A549 (cell line): ENCODE measurements at regions not wholly inside any gene's neighbourhood (a gene's known extent, or its start where the extent isn't known, plus 50 kb on each side); places are given as distances from the start of the nearest gene placed in this dataset.

Source experiments
- ATAC-seq, 2 experiments: fragments of 200-7000 bp in 1 of 2; fragments of >200 bp in 1 of 2; cut with Nextera tagmentation in 1 of 2; cut with Tn5 transposase in 1 of 2; 3 replicates each; pipeline versions ENCODE4 v1.8.0 to v1.9.1; 2018 to 2020; ENCODE audit warnings: mild to moderate bottlenecking in 1 of 2, moderate library complexity in 1 of 2
- CTCF ChIA-PET: fragments of 300-600 bp; sonication (Branson Sonifier 250); formaldehyde crosslinking; extraction: SDS; loops from one replicate; lab custom pipeline; 2021; ENCODE audit warnings: antibody characterized with exemption, inconsistent platforms; lab: Yijun Ruan, JAX
- POLR2A ChIA-PET: fragments of 350-600 bp; formaldehyde crosslinking; extraction: SDS; loops from one replicate; lab custom pipeline; 2021; ENCODE audit warnings: antibody characterized with exemption, inconsistent platforms; lab: Yijun Ruan, JAX
- DNase-seq, 2 experiments: peaks; one replicate each; pipeline versions ENCODE4 v3.0.0 to v3.0.0-alpha.2; 2011 to 2016; ENCODE audit warnings: low read depth in 1 of 2, low spot score in 1 of 2
- FAIRE-seq: peaks from 2 replicates; lab custom pipeline; 2011; peaks lifted over from hg19 to GRCh38; lab: Jason Lieb, UNC
- H3K27ac ChIP-seq, 2 experiments: fragments of >200 bp; sonication (Bioruptor Twin); formaldehyde crosslinking; 3 replicates each; pipeline ENCODE4 v1.5.1; 2016 to 2017
- H3K4me1 ChIP-seq: fragments of >200 bp; sonication (Bioruptor Twin); formaldehyde crosslinking; 3 replicates; pipeline ENCODE4 v1.6.1; 2016
- H3K4me2 ChIP-seq: fragments of >200 bp; sonication (Bioruptor Twin); formaldehyde crosslinking; 3 replicates; pipeline ENCODE4 v1.6.1; 2016
- H3K4me3 ChIP-seq: fragments of >200 bp; sonication (Bioruptor Twin); formaldehyde crosslinking; 3 replicates; pipeline ENCODE4 v1.5.1; 2016
- H3K9me3 ChIP-seq: fragments of >200 bp; sonication (Bioruptor Twin); formaldehyde crosslinking; 3 replicates; pipeline ENCODE4 v1.6.1; 2016
- CBX2 ChIP-seq: fragments of 200-600 bp; sonication (generic); IDR thresholded peaks from 2 replicates; pipeline ENCODE4 v1.6.1; 2016; ENCODE audit warnings: low read depth, mild to moderate bottlenecking, borderline replicate concordance
- EHMT2 ChIP-seq: fragments of 200-600 bp; sonication (generic); IDR thresholded peaks from 2 replicates; pipeline ENCODE4 v1.6.1; 2016; ENCODE audit warnings: antibody characterized with exemption, low read depth, mild to moderate bottlenecking, moderate library complexity
- FOSB ChIP-seq: fragments of 250-450 bp; sonication (Bioruptor Pico); IDR thresholded peaks from 2 replicates; pipeline ENCODE4 v1.5.0; 2020; ENCODE audit warnings: mild to moderate bottlenecking, moderate library complexity
- HDAC2 ChIP-seq: fragments of 200-600 bp; sonication (generic); IDR thresholded peaks from 2 replicates; pipeline ENCODE4 v1.6.1; 2016
- HOXB13 ChIP-seq: fragments of 250-450 bp; sonication (Bioruptor Pico); IDR thresholded peaks from 2 replicates; pipeline ENCODE4 v1.5.0; 2020; ENCODE audit warnings: low read depth, mild to moderate bottlenecking, moderate library complexity
- JUN ChIP-seq, 2 experiments: fragments of >200 bp; sonication (Bioruptor Twin); formaldehyde crosslinking; IDR thresholded peaks; 2 replicates in 1 of 2; 3 replicates in 1 of 2; pipeline ENCODE4 v1.6.1; 2016 to 2017
- NFE2L2 ChIP-seq: fragments of 150-350 bp; conservative IDR thresholded peaks from 2 replicates; pipeline ENCODE4 v1.6.1; 2014; ENCODE audit warnings: low read length
- PHF8 ChIP-seq: fragments of 200-600 bp; sonication (generic); IDR thresholded peaks from 2 replicates; pipeline ENCODE4 v1.6.1; 2016; ENCODE audit warnings: low read depth, mild to moderate bottlenecking, antibody characterized with exemption, moderate library complexity, borderline replicate concordance
- POLR2A ChIP-seq: IDR thresholded peaks from 2 replicates; pipeline ENCODE4 v1.6.1; 2012; ENCODE audit warnings: mild to moderate bottlenecking, low read length
- RAD21 ChIP-seq, 2 experiments: fragments of >200 bp in 1 of 2; sonication (Bioruptor Twin) in 1 of 2; formaldehyde crosslinking in 1 of 2; IDR thresholded peaks in 1 of 2; conservative IDR thresholded peaks in 1 of 2; 2 replicates in 1 of 2; 3 replicates in 1 of 2; pipeline ENCODE4 v1.6.1; 2012 to 2018; ENCODE audit warnings: inconsistent platforms in 1 of 2
- RARB ChIP-seq: fragments of 250-450 bp; sonication (Bioruptor Pico); IDR thresholded peaks from 2 replicates; pipeline ENCODE4 v1.8.0; 2021; ENCODE audit warnings: mild to moderate bottlenecking, moderate library complexity
- RFX5 ChIP-seq: fragments of 450-650 bp; IDR thresholded peaks from 2 replicates; pipeline ENCODE4 v1.7.1; 2014; ENCODE audit warnings: antibody characterized with exemption, mild to moderate bottlenecking, moderate library complexity
- TP53 ChIP-seq: fragments of 250-450 bp; sonication (Bioruptor Pico); IDR thresholded peaks from 2 replicates; pipeline ENCODE4 v1.5.0; 2021; ENCODE audit warnings: mild to moderate bottlenecking, moderate library complexity
- WGBS: methylation state at CpG from one replicate; pipeline ENCODE4 v1.1.6; 2017; ENCODE audit errors: missing lambda C conversion rate; 5-methylcytosine and 5-hydroxymethylcytosine counted together
- TF ChIP-seq, protein P1 (sequence below): fragments of >200 bp; sonication (Bioruptor Twin); formaldehyde crosslinking; IDR thresholded peaks from 3 replicates; pipeline ENCODE4 v1.5.1; 2016
- TF ChIP-seq, protein P2 (sequence below): fragments of >200 bp; sonication (Bioruptor Twin); formaldehyde crosslinking; IDR thresholded peaks from 3 replicates; pipeline ENCODE4 v1.6.1; 2016
- TF ChIP-seq, protein P3 (sequence below): IDR thresholded peaks from 2 replicates; pipeline ENCODE4 v1.6.1; 2012
- TF ChIP-seq, protein P4 (sequence below): fragments of 150-350 bp; IDR thresholded peaks from 2 replicates; pipeline ENCODE4 v1.6.1; 2014; ENCODE audit warnings: low read depth, mild to moderate bottlenecking, low read length
- TF ChIP-seq, protein P5 (sequence below): fragments of 450-650 bp; IDR thresholded peaks from 2 replicates; pipeline ENCODE4 v1.6.1; 2014; ENCODE audit warnings: antibody characterized with exemption
- TF ChIP-seq, protein P6 (sequence below): IDR thresholded peaks from 2 replicates; pipeline ENCODE4 v1.6.1; 2012

DNA sequence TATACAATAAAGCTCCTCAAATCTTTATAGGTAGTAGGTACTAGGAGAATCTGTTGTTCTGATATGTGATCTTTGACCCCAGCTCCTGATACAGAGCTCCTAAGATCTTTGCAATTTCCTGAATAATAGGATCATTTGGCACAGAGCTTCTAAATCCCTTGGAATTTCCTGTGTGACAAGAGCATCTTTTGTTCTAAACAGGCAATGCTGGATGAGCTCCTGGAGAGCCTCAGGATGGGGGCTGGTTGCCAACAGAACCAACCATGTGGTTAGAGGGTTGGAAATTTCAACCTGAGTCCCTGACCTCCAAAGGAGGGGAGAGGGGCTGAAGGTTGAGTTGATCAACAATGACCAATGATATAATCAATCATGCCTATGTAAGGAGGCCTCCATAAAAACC, 629.0 kb downstream of the CCSER2 start:
- no peak overlapping the region for H3K4me2 ChIP-seq
- no peak for FAIRE-seq
- TF ChIP-seq HOXB13 (CRISPR knock-in tag) = no peak
- TF ChIP-seq, protein P1, sequence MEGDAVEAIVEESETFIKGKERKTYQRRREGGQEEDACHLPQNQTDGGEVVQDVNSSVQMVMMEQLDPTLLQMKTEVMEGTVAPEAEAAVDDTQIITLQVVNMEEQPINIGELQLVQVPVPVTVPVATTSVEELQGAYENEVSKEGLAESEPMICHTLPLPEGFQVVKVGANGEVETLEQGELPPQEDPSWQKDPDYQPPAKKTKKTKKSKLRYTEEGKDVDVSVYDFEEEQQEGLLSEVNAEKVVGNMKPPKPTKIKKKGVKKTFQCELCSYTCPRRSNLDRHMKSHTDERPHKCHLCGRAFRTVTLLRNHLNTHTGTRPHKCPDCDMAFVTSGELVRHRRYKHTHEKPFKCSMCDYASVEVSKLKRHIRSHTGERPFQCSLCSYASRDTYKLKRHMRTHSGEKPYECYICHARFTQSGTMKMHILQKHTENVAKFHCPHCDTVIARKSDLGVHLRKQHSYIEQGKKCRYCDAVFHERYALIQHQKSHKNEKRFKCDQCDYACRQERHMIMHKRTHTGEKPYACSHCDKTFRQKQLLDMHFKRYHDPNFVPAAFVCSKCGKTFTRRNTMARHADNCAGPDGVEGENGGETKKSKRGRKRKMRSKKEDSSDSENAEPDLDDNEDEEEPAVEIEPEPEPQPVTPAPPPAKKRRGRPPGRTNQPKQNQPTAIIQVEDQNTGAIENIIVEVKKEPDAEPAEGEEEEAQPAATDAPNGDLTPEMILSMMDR = no peak
- no peak for TF ChIP-seq PHF8
- TF ChIP-seq, protein P2, sequence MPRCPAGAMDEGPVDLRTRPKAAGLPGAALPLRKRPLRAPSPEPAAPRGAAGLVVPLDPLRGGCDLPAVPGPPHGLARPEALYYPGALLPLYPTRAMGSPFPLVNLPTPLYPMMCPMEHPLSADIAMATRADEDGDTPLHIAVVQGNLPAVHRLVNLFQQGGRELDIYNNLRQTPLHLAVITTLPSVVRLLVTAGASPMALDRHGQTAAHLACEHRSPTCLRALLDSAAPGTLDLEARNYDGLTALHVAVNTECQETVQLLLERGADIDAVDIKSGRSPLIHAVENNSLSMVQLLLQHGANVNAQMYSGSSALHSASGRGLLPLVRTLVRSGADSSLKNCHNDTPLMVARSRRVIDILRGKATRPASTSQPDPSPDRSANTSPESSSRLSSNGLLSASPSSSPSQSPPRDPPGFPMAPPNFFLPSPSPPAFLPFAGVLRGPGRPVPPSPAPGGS = no peak
- no peak for TF ChIP-seq TP53 (CRISPR knock-in tag)
- no peak for TF ChIP-seq EHMT2
- TF ChIP-seq, protein P3, sequence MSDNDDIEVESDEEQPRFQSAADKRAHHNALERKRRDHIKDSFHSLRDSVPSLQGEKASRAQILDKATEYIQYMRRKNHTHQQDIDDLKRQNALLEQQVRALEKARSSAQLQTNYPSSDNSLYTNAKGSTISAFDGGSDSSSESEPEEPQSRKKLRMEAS = no peak
- no peak for TF ChIP-seq RFX5
- TF ChIP-seq NFE2L2 = no peak
- TF ChIP-seq RARB (CRISPR knock-in tag) = no peak
- no peak for TF ChIP-seq JUN (IDR thresholded peaks at IDR 0.05)
- H3K4me3 ChIP-seq = no peak overlapping the region
- no peak overlapping the region for H3K27ac ChIP-seq
- POLR2A ChIA-PET = no interaction called here
- ATAC-seq = no peak
- CTCF ChIA-PET = no interaction called here
- H3K9me3 ChIP-seq = no peaks in the 10 kb centered on the region
- no peak for DNase-seq
- H3K4me1 ChIP-seq = no peaks in the 10 kb centered on the region

DNA sequence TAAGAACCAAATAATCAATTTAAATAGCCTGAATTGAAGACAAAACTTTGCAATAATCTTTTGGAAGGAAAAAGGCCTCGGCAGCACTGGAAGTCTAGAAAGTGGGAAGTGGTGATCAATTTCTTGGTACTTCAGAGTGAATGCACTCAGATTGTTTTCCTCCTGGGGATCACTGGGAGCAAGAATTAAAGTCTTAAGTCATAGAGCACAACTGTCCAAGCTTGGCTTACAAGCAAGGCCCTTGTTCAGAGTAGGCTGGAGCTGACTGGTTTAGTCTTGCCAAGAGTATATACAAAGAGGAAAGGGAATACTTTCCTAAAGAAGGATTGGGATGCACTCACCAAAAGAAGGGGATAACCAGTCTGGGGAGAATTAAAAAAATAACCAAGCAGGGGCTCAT, 637.1 kb downstream of the CCSER2 start:
- FAIRE-seq = no peak
- CTCF ChIA-PET = no interaction called here
- POLR2A ChIA-PET = no interaction called here

More for the DNA sequence above, 637.1 kb downstream of the CCSER2 start:
- WGBS = 24% methylated on average over 1 of the region's 1 CpG
- ATAC-seq (no peak), DNase-seq (no peak)
- no peak overlapping the region for H3K4me2 ChIP-seq
- no peak overlapping the region for H3K27ac ChIP-seq
- H3K4me1 ChIP-seq = no peaks in the 10 kb centered on the region
- H3K4me3 ChIP-seq = no peak overlapping the region
- TF ChIP-seq, protein P4, sequence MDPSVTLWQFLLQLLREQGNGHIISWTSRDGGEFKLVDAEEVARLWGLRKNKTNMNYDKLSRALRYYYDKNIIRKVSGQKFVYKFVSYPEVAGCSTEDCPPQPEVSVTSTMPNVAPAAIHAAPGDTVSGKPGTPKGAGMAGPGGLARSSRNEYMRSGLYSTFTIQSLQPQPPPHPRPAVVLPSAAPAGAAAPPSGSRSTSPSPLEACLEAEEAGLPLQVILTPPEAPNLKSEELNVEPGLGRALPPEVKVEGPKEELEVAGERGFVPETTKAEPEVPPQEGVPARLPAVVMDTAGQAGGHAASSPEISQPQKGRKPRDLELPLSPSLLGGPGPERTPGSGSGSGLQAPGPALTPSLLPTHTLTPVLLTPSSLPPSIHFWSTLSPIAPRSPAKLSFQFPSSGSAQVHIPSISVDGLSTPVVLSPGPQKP = no peak
- TF ChIP-seq CBX2 (no peak), FOSB (CRISPR knock-in tag) (no peak), HDAC2 (no peak), NFE2L2 (no peak), RARB (CRISPR knock-in tag) (no peak), POLR2A (no peak), PHF8 (no peak), RAD21 (conservative IDR thresholded peaks at IDR 0.05 in 1 of 2, IDR thresholded peaks at IDR 0.05 in 1 of 2) (no peak)
- TF ChIP-seq, protein P5, sequence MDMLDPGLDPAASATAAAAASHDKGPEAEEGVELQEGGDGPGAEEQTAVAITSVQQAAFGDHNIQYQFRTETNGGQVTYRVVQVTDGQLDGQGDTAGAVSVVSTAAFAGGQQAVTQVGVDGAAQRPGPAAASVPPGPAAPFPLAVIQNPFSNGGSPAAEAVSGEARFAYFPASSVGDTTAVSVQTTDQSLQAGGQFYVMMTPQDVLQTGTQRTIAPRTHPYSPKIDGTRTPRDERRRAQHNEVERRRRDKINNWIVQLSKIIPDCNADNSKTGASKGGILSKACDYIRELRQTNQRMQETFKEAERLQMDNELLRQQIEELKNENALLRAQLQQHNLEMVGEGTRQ = no peak
- TF ChIP-seq, protein P6, sequence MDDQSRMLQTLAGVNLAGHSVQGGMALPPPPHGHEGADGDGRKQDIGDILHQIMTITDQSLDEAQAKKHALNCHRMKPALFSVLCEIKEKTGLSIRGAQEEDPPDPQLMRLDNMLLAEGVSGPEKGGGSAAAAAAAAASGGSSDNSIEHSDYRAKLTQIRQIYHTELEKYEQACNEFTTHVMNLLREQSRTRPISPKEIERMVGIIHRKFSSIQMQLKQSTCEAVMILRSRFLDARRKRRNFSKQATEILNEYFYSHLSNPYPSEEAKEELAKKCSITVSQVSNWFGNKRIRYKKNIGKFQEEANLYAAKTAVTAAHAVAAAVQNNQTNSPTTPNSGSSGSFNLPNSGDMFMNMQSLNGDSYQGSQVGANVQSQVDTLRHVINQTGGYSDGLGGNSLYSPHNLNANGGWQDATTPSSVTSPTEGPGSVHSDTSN = no peak
- H3K9me3 ChIP-seq = no peaks in the 10 kb centered on the region
